GM18511 (cell line): ENCODE measurements at regions not wholly inside any gene's neighbourhood (a gene's known extent, or its start where the extent isn't known, plus 50 kb on each side); places are given as distances from the start of the nearest gene placed in this dataset.

Experiments used
- ATAC-seq: cut with Tn5 transposase; IDR thresholded peaks from one replicate; pipeline ENCODE4 v1.9.1; 2021; ENCODE audit warnings: mild to moderate bottlenecking, moderate library complexity; ENCODE audit not compliant: unreplicated experiment

- no peak for ATAC-seq
These were observed 53.4 kb upstream of the NAV3 start for GRCh38 chr12:77777274-77777673.

- no peak for ATAC-seq
These were observed 55.9 kb upstream of the NAV3 start for GRCh38 chr12:77774761-77775160.

- no peak for ATAC-seq
These were observed 57.9 kb upstream of the NAV3 start for GRCh38 chr12:77772676-77773298.

- ATAC-seq: no peak
These were observed 62.1 kb upstream of the NAV3 start for GRCh38 chr12:77768558-77768957.

GRCh38 chr12:77767756-77768343 lies 62.8 kb upstream of the NAV3 start:
- ATAC-seq: no peak

GRCh38 chr12:77767335-77767734 lies 63.4 kb upstream of the NAV3 start:
- ATAC-seq: no peak

- ATAC-seq: no peak
These were observed 64.5 kb upstream of the NAV3 start for GRCh38 chr12:77766224-77766623.

GRCh38 chr12:77761286-77761685 lies 69.4 kb upstream of the NAV3 start:
- ATAC-seq: no peak

- ATAC-seq: no peak
These were observed 70.2 kb upstream of the NAV3 start for GRCh38 chr12:77760271-77761025.

- ATAC-seq: no peak
These were observed 76.6 kb upstream of the NAV3 start for GRCh38 chr12:77754086-77754485.

- no peak for ATAC-seq
These were observed 78.8 kb upstream of the NAV3 start for GRCh38 chr12:77751939-77752338.

GRCh38 chr12:77746096-77746495 lies 84.6 kb upstream of the NAV3 start:
- ATAC-seq: peak; percentile 100

- ATAC-seq: no peak
These were observed 85.1 kb upstream of the NAV3 start for GRCh38 chr12:77745624-77746023.

GRCh38 chr12:77742631-77743030 lies 88.1 kb upstream of the NAV3 start:
- no peak for ATAC-seq

GRCh38 chr12:77741974-77742517 lies 88.6 kb upstream of the NAV3 start:
- ATAC-seq: no peak

- no peak for ATAC-seq
These were observed 94.3 kb upstream of the NAV3 start for GRCh38 chr12:77736219-77736965.

- no peak for ATAC-seq
These were observed 96.3 kb upstream of the NAV3 start for GRCh38 chr12:77734214-77734883.

- ATAC-seq: no peak
These were observed 102.7 kb upstream of the NAV3 start for GRCh38 chr12:77728018-77728417.

- no peak for ATAC-seq
These were observed 103.2 kb upstream of the NAV3 start for GRCh38 chr12:77727442-77728001.

GRCh38 chr12:77725611-77726010 lies 105.1 kb upstream of the NAV3 start:
- no peak for ATAC-seq
